Peyer's patch (tissue), 4 donors: ENCODE measurements at regions not wholly inside any gene's neighbourhood (a gene's known extent, or its start where the extent isn't known, plus 50 kb on each side); places are given as distances from the start of the nearest gene placed in this dataset.

Experiments used
- DNase-seq, 3 donors: peaks; one replicate each; pipeline ENCODE4 v3.0.0-alpha.2; 2017 to 2019
- H3K27ac ChIP-seq, 4 donors: fragments of 200-600 bp; sonication (generic); one replicate each; pipeline ENCODE4 v1.5.1; 2016 to 2019
- H3K27me3 ChIP-seq, 2 donors: fragments of 200-600 bp; sonication (generic); one replicate each; pipeline ENCODE4 v1.5.1; 2019
- H3K36me3 ChIP-seq, 3 donors: fragments of 200-600 bp; sonication (generic); one replicate each; pipeline ENCODE4 v1.5.1; 2016 to 2019
- H3K4me1 ChIP-seq, 4 donors: fragments of 200-600 bp; sonication (generic); one replicate each; pipeline ENCODE4 v1.5.1; 2016 to 2019
- H3K4me3 ChIP-seq, 4 donors: fragments of 200-600 bp; sonication (generic); 1 replicate in 3 of 4; 2 replicates in 1 of 4; pipeline ENCODE4 v1.5.1; 2016 to 2019; ENCODE audit warnings: mild to moderate bottlenecking in 1 of 4
- H3K9me3 ChIP-seq, 4 donors: fragments of 200-600 bp; sonication (generic); one replicate each; pipeline ENCODE4 v1.5.1; 2016 to 2019; ENCODE audit warnings: mild to moderate bottlenecking in 1 of 4
- POLR2A ChIP-seq, 2 donors: fragments of 450-650 bp; IDR thresholded peaks; one replicate each; pipeline ENCODE4 v1.5.1; 2017; ENCODE audit warnings: antibody characterized with exemption in 2 of 2, mild to moderate bottlenecking in 2 of 2, moderate library complexity in 2 of 2
- TF ChIP-seq, protein P1 (sequence below), 6 experiments: fragments of 450-650 bp in 4 of 6; fragments of 200-600 bp in 2 of 6; sonication (generic) in 1 of 6; IDR thresholded peaks; one replicate each; pipeline ENCODE4 v1.5.1; 2017 to 2019; ENCODE audit warnings: antibody characterized with exemption in 6 of 6, mild to moderate bottlenecking in 3 of 6, moderate library complexity in 1 of 6

DNA sequence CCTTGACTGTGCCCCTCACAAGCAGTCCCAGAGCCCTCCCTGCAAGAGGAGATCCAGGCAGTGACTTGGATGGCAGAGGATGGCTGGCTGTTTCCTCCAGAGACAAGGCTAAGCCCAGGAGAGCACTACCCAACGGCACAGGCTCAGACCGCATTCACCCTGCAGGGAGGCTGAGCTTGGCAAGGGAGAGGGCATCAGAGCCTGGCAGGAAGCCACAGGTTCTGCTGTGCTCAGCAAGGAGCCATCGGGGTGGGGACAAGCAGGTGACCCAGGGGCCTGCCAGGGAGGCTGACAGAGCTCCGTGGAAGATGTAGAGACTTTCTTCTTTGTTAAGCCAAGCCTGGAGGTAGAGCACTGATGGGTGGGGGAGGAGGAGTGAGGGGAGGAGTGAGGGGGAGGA is 159.2 kb upstream of the CST7 start:
- no peak overlapping the region for H3K27ac ChIP-seq
- H3K4me3 ChIP-seq: no peak overlapping the region
- TF ChIP-seq POLR2A (IDR thresholded peaks at IDR 0.05): no peak
- TF ChIP-seq, protein P1, sequence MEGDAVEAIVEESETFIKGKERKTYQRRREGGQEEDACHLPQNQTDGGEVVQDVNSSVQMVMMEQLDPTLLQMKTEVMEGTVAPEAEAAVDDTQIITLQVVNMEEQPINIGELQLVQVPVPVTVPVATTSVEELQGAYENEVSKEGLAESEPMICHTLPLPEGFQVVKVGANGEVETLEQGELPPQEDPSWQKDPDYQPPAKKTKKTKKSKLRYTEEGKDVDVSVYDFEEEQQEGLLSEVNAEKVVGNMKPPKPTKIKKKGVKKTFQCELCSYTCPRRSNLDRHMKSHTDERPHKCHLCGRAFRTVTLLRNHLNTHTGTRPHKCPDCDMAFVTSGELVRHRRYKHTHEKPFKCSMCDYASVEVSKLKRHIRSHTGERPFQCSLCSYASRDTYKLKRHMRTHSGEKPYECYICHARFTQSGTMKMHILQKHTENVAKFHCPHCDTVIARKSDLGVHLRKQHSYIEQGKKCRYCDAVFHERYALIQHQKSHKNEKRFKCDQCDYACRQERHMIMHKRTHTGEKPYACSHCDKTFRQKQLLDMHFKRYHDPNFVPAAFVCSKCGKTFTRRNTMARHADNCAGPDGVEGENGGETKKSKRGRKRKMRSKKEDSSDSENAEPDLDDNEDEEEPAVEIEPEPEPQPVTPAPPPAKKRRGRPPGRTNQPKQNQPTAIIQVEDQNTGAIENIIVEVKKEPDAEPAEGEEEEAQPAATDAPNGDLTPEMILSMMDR (IDR thresholded peaks at IDR 0.05): no peak
- H3K36me3 ChIP-seq: no peaks in the 10 kb centered on the region
- H3K27me3 ChIP-seq: no peaks in the 10 kb centered on the region
- H3K4me1 ChIP-seq: no peaks in the 10 kb centered on the region
- no peaks in the 10 kb centered on the region for H3K9me3 ChIP-seq
- no peak for DNase-seq

DNA sequence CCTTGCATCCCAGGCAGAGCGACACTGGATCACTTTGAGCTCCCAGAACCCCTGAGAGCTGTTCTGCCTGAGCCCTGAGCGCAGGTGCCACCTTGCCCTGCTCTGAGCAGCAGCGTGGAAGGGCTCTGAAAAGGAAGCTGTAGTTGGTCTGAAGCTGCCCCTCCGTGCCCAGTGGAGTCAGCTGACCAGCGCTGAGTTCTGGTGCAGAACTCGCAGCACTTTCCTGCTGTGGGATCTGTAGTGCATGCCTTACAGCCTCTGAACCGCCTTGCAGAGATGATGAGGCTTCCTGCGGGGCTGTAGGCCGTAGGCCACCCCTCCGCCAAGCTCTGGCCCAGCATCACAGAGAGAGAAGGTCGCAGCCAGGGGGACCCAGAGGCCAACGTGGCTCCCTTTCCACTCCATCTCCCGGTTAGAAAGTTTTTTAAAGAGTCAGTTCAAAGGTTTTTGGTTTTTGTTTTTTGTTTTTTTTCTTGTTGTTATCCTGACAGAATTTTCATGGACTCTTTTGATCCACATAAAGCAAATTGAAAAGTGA is 158.3 kb upstream of the CST7 start:
- H3K27ac ChIP-seq: no peak overlapping the region
- no peaks in the 10 kb centered on the region for H3K9me3 ChIP-seq
- no peaks in the 10 kb centered on the region for H3K4me1 ChIP-seq
- DNase-seq: no peak
- H3K4me3 ChIP-seq: no peak overlapping the region
- H3K36me3 ChIP-seq: no peaks in the 10 kb centered on the region
- no peaks in the 10 kb centered on the region for H3K27me3 ChIP-seq
- TF ChIP-seq, protein P1 (IDR thresholded peaks at IDR 0.05): no peak
- no peak for TF ChIP-seq POLR2A (IDR thresholded peaks at IDR 0.05)

DNA sequence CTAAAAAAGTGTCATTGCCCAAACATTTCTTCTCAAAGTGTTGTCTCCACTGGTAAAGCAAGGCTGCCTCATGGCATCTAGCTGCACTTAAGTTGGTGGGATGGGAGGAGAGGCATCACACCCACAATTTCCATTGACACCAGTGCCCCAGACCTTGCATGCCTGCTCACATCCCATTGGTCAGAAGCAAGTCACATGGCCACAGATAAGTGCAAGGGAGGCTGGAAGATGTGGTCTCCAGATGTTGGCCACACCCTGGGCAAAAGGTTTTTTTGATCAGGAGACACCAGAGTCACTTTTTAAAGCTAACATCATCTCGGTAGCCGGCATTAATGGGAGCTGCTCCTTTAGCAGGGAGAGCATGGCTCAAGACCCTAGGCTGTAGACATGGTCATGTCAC is 157.1 kb upstream of the CST7 start:
- TF ChIP-seq POLR2A (IDR thresholded peaks at IDR 0.05): no peak
- TF ChIP-seq, protein P1 (IDR thresholded peaks at IDR 0.05): no peak

GRCh38 chr20:24792641-24793495 is 156.2 kb upstream of the CST7 start:
- no peak overlapping the region for H3K27ac ChIP-seq
- H3K4me1 ChIP-seq: no peaks in the 10 kb centered on the region
- no peaks in the 10 kb centered on the region for H3K27me3 ChIP-seq
- no peak overlapping the region for H3K4me3 ChIP-seq
- H3K9me3 ChIP-seq: no peaks in the 10 kb centered on the region
- no peak for DNase-seq
- TF ChIP-seq, protein P1 (IDR thresholded peaks at IDR 0.05): no peak
- no peak for TF ChIP-seq POLR2A (IDR thresholded peaks at IDR 0.05)
- no peaks in the 10 kb centered on the region for H3K36me3 ChIP-seq

More for the DNA sequence above, 157.1 kb upstream of the CST7 start:
- DNase-seq: no peak
- Histone ChIP-seq H3K36me3 (no peaks in the 10 kb centered on the region), H3K9me3 (no peaks in the 10 kb centered on the region), H3K27me3 (no peaks in the 10 kb centered on the region), H3K4me1 (no peaks in the 10 kb centered on the region), H3K4me3 (no peak overlapping the region), H3K27ac (no peak overlapping the region)

- TF ChIP-seq POLR2A (IDR thresholded peaks at IDR 0.05): no peak
- TF ChIP-seq, protein P1 (IDR thresholded peaks at IDR 0.05): no peak
- no peaks in the 10 kb centered on the region for H3K9me3 ChIP-seq
- H3K4me1 ChIP-seq: no peaks in the 10 kb centered on the region
- H3K36me3 ChIP-seq: no peaks in the 10 kb centered on the region
- no peaks in the 10 kb centered on the region for H3K27me3 ChIP-seq
- no peak overlapping the region for H3K4me3 ChIP-seq
- no peak for DNase-seq
- no peak overlapping the region for H3K27ac ChIP-seq
Observed at GRCh38 chr20:24795436-24795835, 153.6 kb upstream of the CST7 start.
